DND-41 (cell line): ENCODE measurements at regions not wholly inside any gene's neighbourhood (a gene's known extent, or its start where the extent isn't known, plus 50 kb on each side); places are given as distances from the start of the nearest gene placed in this dataset.

Source experiments
- ATAC-seq: fragments of 200-7000 bp; cut with Tn5 transposase; 3 replicates; pipeline ENCODE4 v1.9.1; 2021; ENCODE audit warnings: low read depth; ENCODE audit not compliant: insufficient read depth
- DNase-seq: peaks from one replicate; pipeline ENCODE4 v3.0.0-alpha.2; 2020
- H2AFZ ChIP-seq: 2 replicates; pipeline ENCODE4 v1.6.0; 2012; ENCODE audit warnings: low read depth, low read length
- H3K27ac ChIP-seq: 2 replicates; pipeline ENCODE4 v1.5.1; 2012; ENCODE audit warnings: low read length, inconsistent platforms
- H3K27me3 ChIP-seq: fragments of 200-600 bp; sonication (generic); 2 replicates; pipeline ENCODE4 v1.6.0; 2012; ENCODE audit warnings: low read length, mild to moderate bottlenecking, inconsistent platforms; ENCODE audit not compliant: insufficient read depth, poor library complexity
- H3K36me3 ChIP-seq: 2 replicates; pipeline ENCODE4 v1.5.1; 2012; ENCODE audit warnings: low read length, inconsistent platforms; ENCODE audit not compliant: insufficient read depth
- H3K4me1 ChIP-seq: 2 replicates; pipeline ENCODE4 v1.5.1; 2012; ENCODE audit warnings: mild to moderate bottlenecking, low read length; ENCODE audit not compliant: insufficient read depth
- H3K4me2 ChIP-seq: 2 replicates; pipeline ENCODE4 v1.6.0; 2012; ENCODE audit warnings: mild to moderate bottlenecking, moderate library complexity, low read length, inconsistent platforms; ENCODE audit not compliant: insufficient read depth
- H3K4me3 ChIP-seq, 2 experiments: fragments of 200-600 bp in 1 of 2; shearing (Covaris generic) in 1 of 2; 2 replicates each; pipeline ENCODE4 v1.5.1; 2012 to 2016; ENCODE audit warnings: inconsistent platforms in 2 of 2, low read length in 2 of 2, mild to moderate bottlenecking in 2 of 2, low read depth in 1 of 2, moderate library complexity in 1 of 2
- H3K79me2 ChIP-seq: 2 replicates; pipeline ENCODE4 v1.6.0; 2012; ENCODE audit warnings: low read length, inconsistent platforms; ENCODE audit not compliant: insufficient read depth
- H3K9ac ChIP-seq: 2 replicates; pipeline ENCODE4 v1.6.0; 2012; ENCODE audit warnings: low read depth, mild to moderate bottlenecking, inconsistent platforms, low read length, moderate library complexity
- H3K9me3 ChIP-seq: 2 replicates; pipeline ENCODE4 v1.5.1; 2012; ENCODE audit warnings: low read length, moderate library complexity, mild to moderate bottlenecking, inconsistent platforms; ENCODE audit not compliant: insufficient read depth, severe bottlenecking
- H4K20me1 ChIP-seq: 2 replicates; pipeline ENCODE4 v1.6.0; 2012; ENCODE audit warnings: low read length; ENCODE audit not compliant: insufficient read depth
- EZH2 ChIP-seq: IDR thresholded peaks from 3 replicates; pipeline ENCODE4 v1.6.1; 2012; ENCODE audit warnings: borderline replicate concordance, low read depth, mild to moderate bottlenecking, moderate library complexity, low read length, inconsistent platforms; ENCODE audit not compliant: severe bottlenecking
- TF ChIP-seq, protein P1 (sequence below): IDR thresholded peaks from 2 replicates; pipeline ENCODE4 v1.5.1; 2012; ENCODE audit warnings: borderline replicate concordance, low read length, moderate library complexity, mild to moderate bottlenecking; ENCODE audit not compliant: poor library complexity, severe bottlenecking; ENCODE audit errors: extremely low read depth

DNA sequence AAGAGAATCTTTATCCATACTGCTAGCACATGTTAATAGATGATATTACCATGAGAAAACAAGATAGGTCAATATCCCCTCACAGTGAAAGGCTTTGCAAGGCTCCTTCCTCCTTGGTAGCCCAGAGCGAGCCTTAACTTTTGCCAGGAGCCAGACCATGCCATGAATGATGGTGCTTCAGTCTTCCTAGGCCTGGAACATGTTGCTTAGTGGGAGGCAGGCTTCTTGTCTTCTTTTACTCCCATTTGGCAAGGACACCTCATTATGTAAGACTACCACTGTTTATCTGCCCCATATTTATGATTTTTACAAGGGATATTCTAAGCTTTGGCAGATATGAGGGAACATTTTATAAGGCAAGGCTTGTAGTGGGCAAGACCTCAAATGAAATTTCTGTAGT is 90.8 kb downstream of the GJA1 start:
- Histone ChIP-seq H3K79me2 (no peaks in the 10 kb centered on the region), H3K9ac (no peak overlapping the region), H3K4me3 (no peak overlapping the region), H3K27me3 (no peaks in the 10 kb centered on the region), H3K9me3 (no peaks in the 10 kb centered on the region), H4K20me1 (no peaks in the 10 kb centered on the region), H3K4me2 (no peak overlapping the region), H2AFZ (no peak overlapping the region), H3K27ac (no peak overlapping the region), H3K36me3 (no peaks in the 10 kb centered on the region), H3K4me1 (0 out of 2 replicates have a peak, but pooled peaks cover 4% of the 10 kb centered on the region)
- ATAC-seq, result no peak
- no peak for TF ChIP-seq EZH2
- TF ChIP-seq, protein P1, sequence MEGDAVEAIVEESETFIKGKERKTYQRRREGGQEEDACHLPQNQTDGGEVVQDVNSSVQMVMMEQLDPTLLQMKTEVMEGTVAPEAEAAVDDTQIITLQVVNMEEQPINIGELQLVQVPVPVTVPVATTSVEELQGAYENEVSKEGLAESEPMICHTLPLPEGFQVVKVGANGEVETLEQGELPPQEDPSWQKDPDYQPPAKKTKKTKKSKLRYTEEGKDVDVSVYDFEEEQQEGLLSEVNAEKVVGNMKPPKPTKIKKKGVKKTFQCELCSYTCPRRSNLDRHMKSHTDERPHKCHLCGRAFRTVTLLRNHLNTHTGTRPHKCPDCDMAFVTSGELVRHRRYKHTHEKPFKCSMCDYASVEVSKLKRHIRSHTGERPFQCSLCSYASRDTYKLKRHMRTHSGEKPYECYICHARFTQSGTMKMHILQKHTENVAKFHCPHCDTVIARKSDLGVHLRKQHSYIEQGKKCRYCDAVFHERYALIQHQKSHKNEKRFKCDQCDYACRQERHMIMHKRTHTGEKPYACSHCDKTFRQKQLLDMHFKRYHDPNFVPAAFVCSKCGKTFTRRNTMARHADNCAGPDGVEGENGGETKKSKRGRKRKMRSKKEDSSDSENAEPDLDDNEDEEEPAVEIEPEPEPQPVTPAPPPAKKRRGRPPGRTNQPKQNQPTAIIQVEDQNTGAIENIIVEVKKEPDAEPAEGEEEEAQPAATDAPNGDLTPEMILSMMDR, result no peak
- DNase-seq, result no peak

DNA sequence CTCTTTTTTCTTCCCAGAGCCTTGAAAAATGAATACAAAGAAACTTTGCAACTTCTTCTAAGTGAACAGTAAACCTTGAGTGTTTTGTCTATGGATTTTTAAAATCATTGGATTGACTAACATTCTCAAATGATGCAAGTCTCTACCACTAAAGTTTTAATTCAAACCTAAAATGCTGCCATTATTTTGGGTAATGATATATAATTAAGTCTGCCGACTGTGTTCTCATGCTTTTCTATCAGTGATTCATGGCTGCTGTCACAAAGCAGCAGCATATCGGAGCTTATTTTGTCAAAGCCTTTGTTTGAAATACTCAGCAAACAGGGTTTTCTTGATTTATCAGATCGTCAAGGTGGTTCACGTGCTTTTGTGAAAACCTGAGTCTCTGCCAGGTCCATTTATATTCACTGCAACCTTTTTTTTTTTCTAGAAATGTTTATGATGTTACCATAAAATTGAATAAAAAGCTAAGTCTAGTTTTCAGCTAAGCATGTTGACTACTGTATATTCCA is 96.3 kb downstream of the GJA1 start:
- Histone ChIP-seq H3K36me3 (no peaks in the 10 kb centered on the region), H3K4me3 (no peak overlapping the region), H3K27ac (no peak overlapping the region), H3K79me2 (no peaks in the 10 kb centered on the region), H3K9ac (no peak overlapping the region), H3K27me3 (no peaks in the 10 kb centered on the region), H3K4me2 (no peak overlapping the region), H4K20me1 (no peaks in the 10 kb centered on the region), H3K9me3 (no peaks in the 10 kb centered on the region), H3K4me1 (no peaks in the 10 kb centered on the region), H2AFZ (no peak overlapping the region)
- no peak for TF ChIP-seq EZH2
- TF ChIP-seq, protein P1, result no peak
- ATAC-seq (no peak), DNase-seq (no peak)

DNA sequence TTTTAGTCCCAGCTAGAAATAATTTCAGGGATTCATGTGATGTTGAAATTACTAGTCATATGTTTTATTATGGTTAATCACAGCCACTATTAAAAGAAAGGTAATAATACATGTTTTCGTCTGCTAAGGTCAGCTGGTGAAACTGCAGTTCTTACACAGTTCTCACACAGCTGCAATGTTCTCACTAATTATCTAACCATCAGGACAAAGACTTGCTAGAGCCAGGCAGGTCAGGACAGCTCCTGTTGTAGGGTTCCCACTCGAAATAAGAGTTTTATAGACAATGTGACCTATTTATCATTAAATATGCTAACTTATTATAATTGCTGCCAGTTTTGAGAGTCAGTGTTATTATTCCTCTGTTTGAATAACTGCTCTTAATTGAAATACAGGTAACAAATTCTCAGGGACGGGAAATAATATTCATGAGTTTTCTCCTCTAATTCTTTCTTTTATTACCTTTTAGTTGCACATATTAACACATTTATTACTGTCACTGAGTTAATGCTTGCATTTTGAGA is 97.9 kb downstream of the GJA1 start:
- TF ChIP-seq, protein P1, result no peak
- TF ChIP-seq EZH2, result no peak
- Histone ChIP-seq H2AFZ (no peak overlapping the region), H3K4me2 (no peak overlapping the region)

More for the DNA sequence above, 97.9 kb downstream of the GJA1 start:
- no peak overlapping the region for H3K9ac ChIP-seq
- H4K20me1 ChIP-seq, result no peaks in the 10 kb centered on the region
- H3K4me1 ChIP-seq, result no peaks in the 10 kb centered on the region
- DNase-seq (no peak), ATAC-seq (no peak)
- H3K9me3 ChIP-seq, result no peaks in the 10 kb centered on the region
- H3K27ac ChIP-seq, result no peak overlapping the region
- no peaks in the 10 kb centered on the region for H3K27me3 ChIP-seq
- no peak overlapping the region for H3K4me3 ChIP-seq
- no peaks in the 10 kb centered on the region for H3K36me3 ChIP-seq
- H3K79me2 ChIP-seq, result no peaks in the 10 kb centered on the region
